ENCODE measurements at regions not wholly inside any gene's neighbourhood (a gene's known extent, or its start where the extent isn't known, plus 50 kb on each side); places are given as distances from the start of the nearest gene placed in this dataset.

DNA sequence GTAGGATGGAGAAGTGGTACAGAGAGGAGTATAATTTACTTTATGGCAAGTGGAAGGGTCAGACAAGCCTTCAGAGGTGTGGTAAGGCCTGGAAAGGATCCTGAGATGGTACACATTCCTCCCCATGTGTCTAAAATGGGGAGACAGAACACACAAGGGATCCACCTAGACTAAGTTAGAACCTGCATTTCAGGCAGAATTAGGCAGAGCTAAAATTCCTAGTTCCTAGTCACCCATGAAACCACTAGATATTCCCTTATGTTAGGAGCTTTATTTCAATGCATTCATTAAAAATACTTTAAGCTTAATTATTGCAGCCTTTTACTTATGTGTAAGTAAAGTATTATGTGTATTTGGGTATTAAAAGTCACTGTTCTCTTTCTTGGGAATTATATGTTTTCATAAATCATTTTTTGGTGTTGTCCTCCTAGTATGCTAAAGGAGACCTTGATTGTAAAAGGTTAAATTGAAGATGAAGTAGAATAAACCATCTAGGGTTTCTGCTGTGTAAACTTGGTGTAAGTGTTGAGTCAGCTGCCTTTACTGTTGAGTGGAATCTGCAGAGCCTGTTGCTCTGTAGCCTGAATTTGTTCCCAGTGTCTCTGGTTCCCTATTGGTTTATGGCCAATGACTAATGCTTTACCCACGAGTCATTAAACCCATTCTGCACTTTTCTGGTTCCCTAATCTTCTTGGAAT is 423.2 kb downstream of the ATP23 start:
- no peak for DNase-seq (ENCODE audit: low spot score)

DNA sequence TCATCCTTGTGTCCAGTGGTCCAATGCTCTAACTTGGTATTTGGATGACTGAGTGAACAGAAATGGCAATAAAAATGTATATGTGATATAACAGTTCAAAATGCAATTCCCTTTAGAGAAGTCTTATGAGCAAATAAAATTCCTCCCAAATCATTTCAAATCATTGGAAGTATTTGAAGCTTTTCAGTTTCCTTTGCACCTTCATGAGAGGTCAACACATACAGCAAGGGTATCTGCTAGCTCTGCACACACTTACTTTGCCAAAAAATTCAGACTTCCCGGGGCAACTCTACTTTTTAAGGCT is 423.7 kb downstream of the ATP23 start:
- DNase-seq (ENCODE audit: low spot score) = no peak

DNA sequence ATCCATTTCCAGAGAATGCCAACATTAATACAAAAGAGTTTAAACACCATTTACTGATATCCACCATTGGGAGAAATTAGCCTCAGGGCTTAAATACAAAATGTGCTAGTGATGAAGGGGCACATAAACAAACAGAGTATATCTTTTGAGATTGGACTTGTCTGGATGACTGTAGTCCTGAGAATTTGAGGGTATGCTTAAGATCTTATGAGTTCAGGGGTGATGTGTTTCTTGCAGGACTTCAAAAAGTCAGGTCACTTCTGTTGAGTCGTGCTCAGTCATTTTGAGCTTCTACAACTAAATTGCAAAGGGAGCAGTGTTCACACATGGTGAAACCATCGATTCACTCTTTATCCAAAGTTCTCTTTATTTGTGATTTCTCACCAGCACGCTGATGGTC is 425.7 kb downstream of the ATP23 start:
- no peak for DNase-seq (ENCODE audit: low spot score)

DNA sequence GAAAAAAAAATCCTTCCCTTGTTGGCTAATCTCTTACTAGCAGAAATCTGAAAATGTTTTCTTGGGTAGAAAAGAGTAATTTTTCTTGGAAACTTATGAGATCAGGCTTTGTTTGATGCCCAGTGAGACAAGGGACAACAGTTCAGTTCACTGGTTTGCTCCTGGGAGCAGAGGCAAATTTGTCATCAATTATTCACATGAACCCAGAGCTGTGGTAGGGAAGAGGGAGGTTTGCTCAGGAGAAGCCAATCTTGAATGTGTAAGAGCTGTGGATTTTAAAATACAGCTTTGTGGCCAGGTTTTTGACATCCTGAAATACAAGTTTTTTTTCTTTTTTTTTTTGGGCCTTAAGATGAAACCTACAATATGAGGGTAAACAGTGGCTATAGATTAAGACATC is 426.6 kb downstream of the ATP23 start:
- DNase-seq (ENCODE audit: low spot score) = no peak

DNA sequence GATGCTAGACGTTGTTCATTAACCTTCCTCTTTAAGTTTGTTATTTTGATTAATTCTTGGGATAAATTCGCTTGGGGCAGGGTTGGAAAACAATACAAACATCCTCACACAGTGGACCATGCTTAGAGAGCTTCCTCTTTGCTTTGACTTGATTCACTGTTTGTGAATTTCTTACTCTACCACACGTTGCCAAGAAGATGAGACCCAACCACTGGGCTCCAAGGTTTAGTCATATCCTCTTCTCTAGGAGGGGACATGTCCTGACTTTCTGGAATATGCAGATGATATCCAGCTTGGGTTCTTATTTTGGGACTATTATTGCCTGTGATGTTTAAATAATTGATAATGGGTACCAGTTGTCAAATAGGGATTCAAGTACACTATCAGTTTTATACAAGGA is 428.2 kb downstream of the ATP23 start:
- DNase-seq (ENCODE audit: low spot score) = no peak

DNA sequence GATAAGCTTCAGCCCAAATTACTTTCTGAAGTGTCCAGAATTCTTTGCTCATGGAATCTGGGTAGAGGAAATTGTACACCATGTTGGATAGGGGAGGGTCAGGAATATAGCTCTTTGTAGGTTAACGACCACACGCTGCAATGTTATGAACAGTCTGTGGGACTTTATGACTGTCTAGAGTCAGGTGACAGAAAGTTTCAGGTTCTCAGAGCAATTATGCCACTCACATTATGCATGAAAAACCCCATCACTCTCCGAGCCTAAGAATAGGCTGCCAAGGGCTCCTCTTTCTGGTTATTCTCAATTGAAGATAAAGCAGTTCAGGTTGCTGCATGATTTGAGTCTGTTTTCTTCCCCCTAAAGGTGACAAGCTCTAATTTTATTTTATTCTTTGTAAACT is 430.9 kb downstream of the ATP23 start:
- DNase-seq (ENCODE audit: low spot score) = no peak

DNA sequence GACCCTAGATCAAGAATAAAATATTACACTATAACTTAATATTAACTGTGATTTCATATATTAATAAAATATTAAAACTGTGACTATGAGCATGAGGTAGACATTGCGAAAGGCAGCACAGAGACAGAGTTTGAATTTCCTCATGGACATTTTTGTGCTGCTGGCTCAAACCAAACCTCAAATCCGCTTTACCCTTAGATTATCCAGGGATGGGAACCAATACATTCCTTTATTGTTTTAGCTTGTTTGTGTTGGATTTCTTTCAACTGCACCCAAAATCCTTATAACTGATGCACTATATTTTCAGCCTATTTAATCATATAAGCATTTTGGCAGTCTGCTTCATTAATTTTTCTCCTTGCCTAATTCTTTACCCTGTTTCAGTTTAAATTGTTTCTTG is 436.7 kb downstream of the ATP23 start:
- DNase-seq (ENCODE audit: low spot score) = no peak

DNA sequence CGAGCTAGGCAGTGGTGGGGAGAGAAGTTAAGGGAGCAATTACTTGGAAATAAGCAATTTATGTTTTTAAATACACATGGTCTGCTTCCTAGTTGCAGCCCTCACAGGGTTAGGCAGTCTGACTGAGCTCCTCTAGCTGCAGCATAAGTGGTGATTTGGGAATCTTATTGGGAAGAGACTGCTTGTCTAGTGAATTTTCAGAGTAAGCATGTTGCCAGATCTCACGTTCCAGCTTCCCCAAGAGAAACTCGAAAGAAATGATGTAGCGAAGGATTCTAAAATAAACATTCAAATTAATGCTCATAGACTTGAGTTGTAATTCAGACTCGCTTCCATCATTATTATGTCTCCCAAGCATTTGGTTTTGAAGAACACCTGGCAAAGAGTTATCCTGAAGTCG is 440.2 kb downstream of the ATP23 start:
- DNase-seq (ENCODE audit: low spot score) = no peak

DNA sequence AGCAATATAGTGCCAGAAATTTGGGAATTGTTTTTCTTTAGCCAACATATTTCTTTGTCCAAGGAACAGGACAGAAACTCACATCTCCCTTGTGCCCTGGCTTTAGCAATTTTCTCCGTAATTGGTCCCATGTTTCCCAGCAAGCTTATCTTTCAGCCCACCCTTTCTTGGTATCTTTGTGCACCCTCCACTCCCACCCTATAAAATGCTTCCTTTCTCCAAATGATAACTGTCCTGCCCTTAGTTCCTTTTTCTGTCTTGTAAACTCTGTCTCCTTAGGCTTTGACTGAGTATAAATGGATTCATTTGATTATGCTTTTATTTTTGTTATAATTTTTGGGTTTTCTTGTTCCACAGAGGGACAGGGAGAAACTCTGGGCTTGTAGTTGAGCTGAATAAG is 442.8 kb downstream of the ATP23 start:
- no peak for DNase-seq (ENCODE audit: low spot score)

DNA sequence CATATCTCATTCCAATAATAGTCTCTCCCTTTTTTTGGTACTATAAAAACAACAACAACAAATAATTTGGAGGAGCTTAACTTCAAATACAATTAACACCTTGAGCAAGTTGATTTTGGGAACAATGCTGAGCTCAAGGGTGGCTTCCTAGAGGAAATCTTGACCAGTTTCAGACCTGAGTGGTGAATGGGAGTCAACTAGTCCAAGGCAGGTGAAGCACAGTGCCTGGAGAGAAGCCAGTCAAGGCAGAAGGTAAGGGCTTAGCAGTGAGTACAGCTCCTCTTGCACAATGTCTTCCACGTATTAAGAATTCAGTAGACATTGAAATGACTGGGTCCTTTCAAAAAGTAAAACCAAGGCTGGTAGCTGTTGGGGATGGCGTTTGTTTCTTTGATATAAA is 444.8 kb downstream of the ATP23 start:
- DNase-seq (ENCODE audit: low spot score) = no peak

DNA sequence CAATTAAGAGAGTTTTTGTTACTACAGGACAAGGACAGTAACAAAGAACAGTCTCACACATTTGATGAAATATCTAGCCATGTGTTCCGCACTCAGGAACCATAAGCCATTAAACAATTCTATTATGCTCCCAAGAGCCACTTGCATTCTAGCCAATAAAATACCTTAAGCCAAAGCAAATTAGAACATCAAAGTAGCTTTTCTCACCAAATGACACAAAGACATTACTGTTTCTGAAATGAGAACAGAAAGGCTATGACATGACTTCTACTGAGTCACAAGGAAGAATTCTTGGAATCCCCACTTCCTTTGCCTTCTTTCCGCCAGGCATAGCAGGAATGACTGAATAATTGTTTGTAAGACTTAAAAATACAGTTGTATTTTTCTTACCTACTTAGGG is 445.8 kb downstream of the ATP23 start:
- no peak for DNase-seq (ENCODE audit: low spot score)

DNA sequence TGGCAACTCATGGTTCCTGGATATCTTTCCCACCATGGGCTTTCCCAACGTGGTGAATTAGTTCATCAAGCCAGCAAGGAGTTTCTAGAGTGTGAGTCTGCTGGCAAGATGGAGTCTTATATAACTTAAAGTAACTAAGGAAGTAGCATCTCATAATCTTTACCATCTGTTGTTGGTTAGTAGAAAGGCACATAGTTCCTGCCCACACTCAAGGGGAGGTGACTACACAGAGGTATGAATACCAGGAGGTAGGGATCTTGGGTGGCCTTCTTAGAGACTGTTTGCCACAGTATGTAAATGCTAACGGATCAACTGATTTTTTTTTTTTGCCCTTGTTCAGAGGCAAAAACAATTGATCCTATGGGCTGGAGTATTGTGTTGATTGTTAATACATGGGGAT is 446.9 kb downstream of the ATP23 start:
- no peak for DNase-seq (ENCODE audit: low spot score)

DNA sequence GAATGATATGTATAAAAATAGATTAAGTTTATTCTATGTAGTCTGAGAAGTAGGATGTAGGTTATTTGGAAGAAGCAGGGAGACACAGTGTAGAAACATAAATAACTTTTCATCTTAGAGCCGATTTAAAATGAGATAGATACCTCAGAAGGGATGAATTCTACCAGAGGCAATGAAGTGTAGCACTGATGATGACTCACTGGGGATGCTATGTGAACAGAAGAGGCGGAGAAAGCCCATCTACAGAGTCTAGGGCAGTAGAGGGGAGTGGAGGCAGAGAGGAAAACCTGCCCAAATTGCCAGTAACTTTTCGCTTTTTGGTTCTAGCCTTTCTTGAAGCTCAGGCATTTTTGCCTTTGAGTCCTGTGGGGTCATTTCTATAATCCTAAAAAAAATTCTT is 451.8 kb downstream of the ATP23 start:
- DNase-seq (ENCODE audit: low spot score) = no peak

DNA sequence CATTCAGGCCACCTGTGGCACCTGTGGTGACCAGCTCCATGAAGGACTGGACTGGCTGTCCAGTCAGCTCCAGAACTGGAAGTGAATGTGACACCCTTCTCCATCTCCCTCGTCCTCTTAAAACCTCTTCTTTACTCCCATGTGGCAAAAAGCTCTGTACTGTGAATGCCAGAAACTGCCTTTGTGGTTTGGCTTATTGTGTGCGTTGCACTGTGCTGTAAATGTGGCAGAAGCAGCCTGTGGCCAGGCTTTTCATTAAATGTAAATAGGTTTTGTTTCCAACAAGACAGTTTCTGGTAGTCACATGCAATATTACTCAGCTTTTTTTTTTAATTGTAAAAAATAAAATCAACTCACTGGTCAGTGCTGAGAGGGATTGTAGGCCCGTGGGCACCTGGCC is 453.7 kb downstream of the ATP23 start:
- DNase-seq (ENCODE audit: low spot score) = no peak

DNA sequence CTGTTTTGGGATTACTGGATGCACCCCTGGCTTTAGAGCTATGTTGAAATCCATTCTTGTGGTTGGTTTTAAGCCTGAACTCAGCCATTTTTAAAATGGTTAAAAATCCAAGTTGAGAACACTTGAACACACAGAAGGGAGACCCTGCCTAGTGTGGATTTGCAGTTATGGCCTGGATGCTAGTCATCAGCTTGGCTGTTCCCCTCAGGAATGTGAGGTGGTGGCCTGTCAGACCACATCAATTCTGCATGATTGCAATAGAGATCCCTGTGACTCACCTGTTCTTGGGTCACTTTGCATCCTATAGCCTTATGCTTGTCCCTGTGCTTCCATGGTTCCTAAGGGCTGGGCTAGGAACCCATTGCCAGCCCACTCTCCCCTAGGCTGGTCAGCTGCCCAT is 454.1 kb downstream of the ATP23 start:
- no peak for DNase-seq (ENCODE audit: low spot score)

DNA sequence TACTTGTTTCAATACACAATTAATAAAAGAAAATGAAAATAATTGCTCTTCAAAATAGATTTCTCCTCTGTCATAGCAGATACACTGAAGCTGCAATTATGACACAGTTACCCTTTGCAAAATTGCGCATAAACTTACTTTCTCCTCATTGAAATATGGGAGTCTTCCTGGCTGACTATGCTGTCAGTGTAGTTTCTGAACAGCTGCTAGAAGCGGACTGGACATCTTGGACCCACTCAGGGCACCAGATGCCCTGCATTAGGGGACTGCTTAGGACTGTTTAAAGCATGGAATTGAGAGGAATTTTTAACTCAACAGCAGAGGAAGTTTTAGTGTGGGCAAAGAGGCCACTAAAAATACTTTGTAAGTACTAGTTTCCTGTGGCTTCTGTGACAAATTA is 454.9 kb downstream of the ATP23 start:
- DNase-seq (ENCODE audit: low spot score) = no peak

DNA sequence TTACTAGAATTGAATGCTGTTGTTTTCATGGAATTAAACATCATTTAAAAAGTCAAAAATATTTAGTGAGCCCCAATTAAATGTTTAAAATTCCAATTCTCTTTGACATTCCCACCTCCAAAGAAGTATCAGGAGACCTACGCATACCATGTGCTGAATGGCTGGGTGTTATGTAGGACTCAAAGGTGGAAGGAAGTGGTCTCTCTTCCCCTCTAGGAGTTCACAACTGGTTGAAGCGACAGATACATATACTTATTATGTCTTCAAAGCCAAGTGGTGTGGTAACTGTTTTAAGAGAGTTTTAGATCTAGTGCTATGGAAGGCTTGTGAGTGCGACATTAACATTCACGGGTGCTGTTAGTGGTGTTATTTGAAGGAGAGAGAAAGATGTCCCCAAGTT is 464.0 kb downstream of the ATP23 start:
- no peak for DNase-seq (ENCODE audit: low spot score)

DNA sequence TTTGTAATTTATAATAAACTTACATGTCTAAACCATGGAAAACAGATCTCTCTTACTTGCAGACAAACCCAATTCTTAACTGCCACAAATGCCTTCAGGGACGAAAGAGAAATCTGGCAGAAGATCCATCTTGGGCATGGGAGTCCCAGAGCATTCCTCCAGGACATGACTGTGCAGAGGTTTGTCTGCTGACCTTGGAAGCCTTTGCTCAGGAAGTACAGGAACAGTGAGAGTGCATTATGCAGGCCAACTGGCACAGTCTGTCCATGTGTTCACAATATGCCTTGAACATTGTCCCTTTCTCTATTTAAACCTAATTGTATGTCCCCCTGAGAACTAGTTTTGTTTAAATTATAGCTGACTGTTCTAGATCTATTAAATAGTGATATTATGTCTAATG is 467.1 kb downstream of the ATP23 start:
- no peak for DNase-seq (ENCODE audit: low spot score)

DNA sequence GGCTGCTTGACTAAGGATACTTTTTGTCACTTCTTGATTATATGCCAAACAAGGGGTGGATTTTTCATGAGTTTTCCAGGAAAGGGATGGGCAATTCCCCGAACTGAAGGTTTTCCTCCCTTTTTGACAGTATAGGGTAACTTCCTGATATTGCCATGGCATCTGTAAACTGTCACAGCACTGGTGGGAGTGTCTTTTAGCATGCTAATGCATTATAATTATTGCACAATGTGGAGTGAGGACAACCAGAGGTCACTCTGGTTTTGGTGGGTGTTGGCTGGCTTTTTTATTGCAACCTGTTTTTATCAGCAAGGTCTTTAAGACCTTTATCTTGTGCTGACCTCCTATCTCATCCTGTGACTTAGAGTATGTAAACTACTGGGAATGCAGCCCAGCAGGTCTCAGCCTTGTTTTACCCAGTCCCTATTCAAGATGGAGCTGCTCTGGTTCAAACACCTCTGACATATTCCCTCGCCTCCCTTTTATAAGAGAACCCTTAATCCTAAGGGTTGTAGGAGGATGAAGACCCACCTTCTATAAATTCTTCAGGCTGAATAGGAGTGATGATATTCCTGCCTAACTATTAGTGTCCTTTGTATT is 471.2 kb downstream of the ATP23 start:
- DNase-seq (ENCODE audit: low spot score) = no peak

DNA sequence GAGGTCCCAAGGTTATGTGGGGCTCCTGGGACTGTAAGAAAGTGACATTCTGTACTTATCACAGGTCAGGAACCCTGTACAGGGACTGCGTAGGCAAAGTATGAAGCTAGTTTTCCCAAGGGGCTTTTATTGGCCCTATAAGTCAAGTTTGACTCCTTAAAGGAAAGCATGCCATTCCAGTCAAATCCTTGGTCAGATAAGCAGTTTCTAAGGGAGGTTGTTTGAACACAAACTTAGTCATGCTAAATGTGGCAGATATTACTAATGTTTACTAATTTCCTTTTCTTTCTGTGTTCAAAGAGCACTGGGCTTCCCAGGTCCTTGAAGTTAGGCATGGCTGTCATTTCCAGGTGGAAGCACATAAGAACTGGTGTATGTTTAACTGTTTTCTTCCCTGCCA is 472.4 kb downstream of the ATP23 start:
- no peak for DNase-seq (ENCODE audit: low spot score)

DNA sequence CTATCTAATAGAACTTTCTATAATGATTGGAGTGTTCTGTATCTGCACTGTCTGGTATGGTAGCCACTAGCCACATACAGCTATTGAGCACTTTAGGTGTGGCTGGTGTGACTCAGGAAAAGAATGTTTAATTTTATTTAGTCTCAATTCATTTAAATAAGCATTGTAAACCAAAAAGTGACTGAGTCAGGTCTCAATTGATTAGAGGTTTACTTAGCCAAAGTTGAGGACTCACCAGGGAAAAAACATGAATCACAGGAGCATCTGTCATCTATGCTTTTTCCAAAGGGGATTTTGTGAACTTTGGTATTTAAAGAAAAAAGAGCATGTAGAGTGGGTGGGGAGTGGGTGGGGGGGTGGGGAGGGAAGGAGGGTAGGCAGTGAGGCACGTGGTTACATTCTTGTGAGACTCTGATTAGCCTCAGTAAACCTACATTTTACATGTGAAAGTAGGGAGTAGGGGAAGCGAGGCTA is 473.1 kb downstream of the ATP23 start:
- no peak for DNase-seq (ENCODE audit: low spot score)

DNA sequence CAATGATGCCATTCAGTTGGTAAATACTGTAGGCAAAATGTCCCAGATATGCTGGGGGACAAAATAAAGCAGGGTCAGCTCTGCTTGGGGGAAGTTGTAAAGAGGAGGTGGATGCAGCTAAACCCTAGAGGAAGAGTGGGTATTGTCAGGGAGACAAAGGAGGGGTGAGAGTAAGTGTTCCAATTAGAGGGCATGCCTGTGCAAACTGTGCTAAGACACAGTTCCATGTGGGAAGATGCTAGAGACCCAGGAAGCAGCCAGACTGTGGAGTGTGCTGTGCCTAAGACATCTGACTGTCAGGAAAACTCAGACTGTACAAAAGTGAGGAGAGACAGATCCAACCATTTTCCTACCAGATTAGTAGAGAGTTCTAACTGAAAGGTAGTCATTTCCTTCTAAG is 474.3 kb downstream of the ATP23 start:
- DNase-seq (ENCODE audit: low spot score) = no peak

DNA sequence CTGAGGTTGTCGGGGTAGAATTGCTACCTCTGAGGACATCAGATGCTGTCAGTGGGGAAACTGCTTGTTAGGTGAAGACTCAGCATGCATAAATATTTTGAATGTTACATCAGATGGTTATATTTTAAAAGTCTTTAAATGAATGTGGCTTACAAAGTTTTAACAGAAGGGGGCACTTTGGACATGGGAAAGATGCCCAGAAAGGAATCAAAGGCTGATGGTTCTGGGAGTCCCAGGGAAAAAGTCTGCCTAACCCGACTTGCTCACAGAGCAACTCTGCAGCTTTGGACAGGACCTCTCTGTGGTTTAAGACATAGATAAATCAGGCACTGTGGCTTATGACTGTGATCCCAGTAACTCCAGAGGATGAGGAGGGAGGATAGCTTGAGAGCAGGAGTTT is 474.9 kb downstream of the ATP23 start:
- DNase-seq (ENCODE audit: low spot score) = no peak

DNA sequence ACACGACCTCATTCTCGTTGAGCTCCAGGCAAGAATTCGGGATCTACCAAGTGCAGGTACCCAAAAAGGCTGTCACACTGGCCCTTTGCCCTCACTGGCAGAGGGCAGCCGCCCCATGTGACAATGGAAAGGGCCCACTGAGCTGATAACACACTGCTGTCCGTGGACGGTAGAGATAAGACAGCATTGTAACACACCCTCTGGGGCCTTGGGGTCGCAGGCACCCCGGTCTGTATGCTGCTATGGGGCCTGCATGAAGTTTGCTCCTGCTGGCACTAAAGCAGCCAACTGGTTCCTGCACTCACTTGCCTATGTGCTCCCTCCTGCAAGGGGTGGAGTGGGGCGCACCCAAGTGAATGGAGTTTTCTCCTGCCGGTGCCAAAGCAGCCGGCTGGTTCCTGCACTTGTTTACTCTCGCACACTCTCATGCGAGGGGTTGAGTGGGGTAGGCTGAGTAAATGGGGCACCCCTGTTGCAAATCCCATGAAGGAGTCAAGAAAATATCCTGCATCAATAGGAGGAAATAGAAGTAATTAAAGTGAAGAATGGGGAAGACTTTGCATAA is 477.9 kb downstream of the ATP23 start:
- no peak for DNase-seq (ENCODE audit: low spot score)
